ENCODE measurements at regions not wholly inside any gene's neighbourhood (a gene's known extent, or its start where the extent isn't known, plus 50 kb on each side); places are given as distances from the start of the nearest gene placed in this dataset.
"Not testable (repeated sequence)": the region's sequence is repeated elsewhere in the genome, so short reads cannot be mapped to it uniquely, and the experiment has no call there.

GRCh38 chr1:238327033-238327432 is 436.3 kb upstream of the ZP4 start:
- H3K4me3 Mint-ChIP-seq; H3K27me3 Mint-ChIP-seq; DNase-seq; H3K27me3 ChIP-seq (ENCODE audit: control insufficient read depth, insufficient read depth, low read length); H3K4me3 ChIP-seq (ENCODE audit: low read depth, low read length); H3K36me3 ChIP-seq (ENCODE audit: control insufficient read depth, insufficient read depth, low read length); H3K27ac Mint-ChIP-seq; H3K36me3 Mint-ChIP-seq; H3K4me1 ChIP-seq (ENCODE audit: control insufficient read depth, insufficient read depth, low read length, poor library complexity, severe bottlenecking); H3K4me1 Mint-ChIP-seq; H3K9me3 ChIP-seq (ENCODE audit: control insufficient read depth in 2 of 2, low read length in 2 of 2); H3K27ac ChIP-seq (ENCODE audit: insufficient read depth, low read length, poor library complexity, severe bottlenecking); ATAC-seq (ENCODE audit: low read depth in 2 of 2): not testable (repeated sequence)
- peaks cover 0 to 35% (median 16%) of the 10 kb centered on the region in 7 donors for H3K9me3 Mint-ChIP-seq

- not testable (repeated sequence) for H3K4me1 Mint-ChIP-seq; H3K4me3 ChIP-seq (ENCODE audit: low read depth, low read length); H3K27ac Mint-ChIP-seq; H3K27me3 Mint-ChIP-seq; H3K36me3 Mint-ChIP-seq; H3K27me3 ChIP-seq (ENCODE audit: control insufficient read depth, insufficient read depth, low read length); H3K36me3 ChIP-seq (ENCODE audit: control insufficient read depth, insufficient read depth, low read length); DNase-seq; H3K27ac ChIP-seq (ENCODE audit: insufficient read depth, low read length, poor library complexity, severe bottlenecking); ATAC-seq (ENCODE audit: low read depth in 2 of 2); H3K9me3 ChIP-seq (ENCODE audit: control insufficient read depth in 2 of 2, low read length in 2 of 2); H3K4me3 Mint-ChIP-seq; H3K4me1 ChIP-seq (ENCODE audit: control insufficient read depth, insufficient read depth, low read length, poor library complexity, severe bottlenecking)
- H3K9me3 Mint-ChIP-seq, result peaks cover 0 to 38% (median 16%) of the 10 kb centered on the region in 7 donors
Measured at GRCh38 chr1:238326479-238326878, 435.8 kb upstream of the ZP4 start.

- Mint-ChIP-seq H3K27me3 (no peaks in the 10 kb centered on the region), H3K4me1 (no peaks in the 10 kb centered on the region), H3K36me3 (no peaks in the 10 kb centered on the region), H3K27ac (no peak overlapping the region), H3K9me3 (peaks cover 3 to 27% (median 11%) of the 10 kb centered on the region in 7 donors), H3K4me3 (no peak overlapping the region)
- H3K36me3 ChIP-seq (ENCODE audit: control insufficient read depth, insufficient read depth, low read length), result no peaks in the 10 kb centered on the region
- ATAC-seq (ENCODE audit: low read depth in 2 of 2) (no peak), DNase-seq (no peak)
- H3K27me3 ChIP-seq (ENCODE audit: control insufficient read depth, insufficient read depth, low read length), result no peaks in the 10 kb centered on the region
- no peak overlapping the region for H3K4me3 ChIP-seq (ENCODE audit: low read depth, low read length)
- no peaks in the 10 kb centered on the region for H3K4me1 ChIP-seq (ENCODE audit: control insufficient read depth, insufficient read depth, low read length, poor library complexity, severe bottlenecking)
- H3K9me3 ChIP-seq (ENCODE audit: control insufficient read depth in 2 of 2, low read length in 2 of 2), result peaks cover 0 to 6% of the 10 kb centered on the region in 2 experiments
- H3K27ac ChIP-seq (ENCODE audit: insufficient read depth, low read length, poor library complexity, severe bottlenecking), result no peak overlapping the region
Measured at GRCh38 chr1:238324211-238324864, 433.6 kb upstream of the ZP4 start.

GRCh38 chr1:238323490-238323889 is 432.8 kb upstream of the ZP4 start:
- Histone ChIP-seq H3K27ac (ENCODE audit: insufficient read depth, low read length, poor library complexity, severe bottlenecking) (no peak overlapping the region), H3K4me3 (ENCODE audit: low read depth, low read length) (no peak overlapping the region), H3K27me3 (ENCODE audit: control insufficient read depth, insufficient read depth, low read length) (no peaks in the 10 kb centered on the region), H3K4me1 (ENCODE audit: control insufficient read depth, insufficient read depth, low read length, poor library complexity, severe bottlenecking) (no peaks in the 10 kb centered on the region), H3K36me3 (ENCODE audit: control insufficient read depth, insufficient read depth, low read length) (no peaks in the 10 kb centered on the region), H3K9me3 (ENCODE audit: control insufficient read depth in 2 of 2, low read length in 2 of 2) (peaks cover 0 to 6% of the 10 kb centered on the region in 2 experiments)
- Mint-ChIP-seq H3K36me3 (no peaks in the 10 kb centered on the region), H3K4me3 (no peak overlapping the region), H3K27ac (no peak overlapping the region), H3K27me3 (no peaks in the 10 kb centered on the region), H3K4me1 (no peaks in the 10 kb centered on the region), H3K9me3 (peaks cover 3 to 27% (median 12%) of the 10 kb centered on the region in 7 donors)
- DNase-seq, result no peak
- no peak for ATAC-seq (ENCODE audit: low read depth in 2 of 2)

GRCh38 chr1:238319957-238320356 is 429.2 kb upstream of the ZP4 start:
- peaks cover 4 to 21% (median 6%) of the 10 kb centered on the region in 7 donors for H3K9me3 Mint-ChIP-seq
- no peaks in the 10 kb centered on the region for H3K4me1 Mint-ChIP-seq
- Histone ChIP-seq H3K27me3 (ENCODE audit: control insufficient read depth, insufficient read depth, low read length) (no peaks in the 10 kb centered on the region), H3K4me1 (ENCODE audit: control insufficient read depth, insufficient read depth, low read length, poor library complexity, severe bottlenecking) (no peaks in the 10 kb centered on the region), H3K36me3 (ENCODE audit: control insufficient read depth, insufficient read depth, low read length) (no peaks in the 10 kb centered on the region), H3K4me3 (ENCODE audit: low read depth, low read length) (no peak overlapping the region), H3K27ac (ENCODE audit: insufficient read depth, low read length, poor library complexity, severe bottlenecking) (no peak overlapping the region), H3K9me3 (ENCODE audit: control insufficient read depth in 2 of 2, low read length in 2 of 2) (peaks cover 0 to 6% of the 10 kb centered on the region in 2 experiments)
- H3K27ac Mint-ChIP-seq, result no peak overlapping the region
- no peaks in the 10 kb centered on the region for H3K36me3 Mint-ChIP-seq
- H3K27me3 Mint-ChIP-seq, result no peaks in the 10 kb centered on the region
- ATAC-seq (ENCODE audit: low read depth in 2 of 2) (no peak), DNase-seq (no peak)
- no peak overlapping the region for H3K4me3 Mint-ChIP-seq

GRCh38 chr1:238318294-238319110 is 427.8 kb upstream of the ZP4 start:
- H3K9me3 Mint-ChIP-seq, result peaks cover 4 to 18% (median 6%) of the 10 kb centered on the region in 7 donors
- H3K4me1 Mint-ChIP-seq, result no peaks in the 10 kb centered on the region
- H3K4me3 ChIP-seq (ENCODE audit: low read depth, low read length), result no peak overlapping the region
- no peaks in the 10 kb centered on the region for H3K27me3 Mint-ChIP-seq
- H3K36me3 ChIP-seq (ENCODE audit: control insufficient read depth, insufficient read depth, low read length), result no peaks in the 10 kb centered on the region
- H3K4me3 Mint-ChIP-seq, result no peak overlapping the region
- peaks cover 0 to 6% of the 10 kb centered on the region in 2 experiments for H3K9me3 ChIP-seq (ENCODE audit: control insufficient read depth in 2 of 2, low read length in 2 of 2)
- no peaks in the 10 kb centered on the region for H3K4me1 ChIP-seq (ENCODE audit: control insufficient read depth, insufficient read depth, low read length, poor library complexity, severe bottlenecking)
- no peak overlapping the region for H3K27ac Mint-ChIP-seq
- H3K27ac ChIP-seq (ENCODE audit: insufficient read depth, low read length, poor library complexity, severe bottlenecking), result no peak overlapping the region
- no peaks in the 10 kb centered on the region for H3K36me3 Mint-ChIP-seq
- ATAC-seq (ENCODE audit: low read depth in 2 of 2) (no peak), DNase-seq (no peak)
- no peaks in the 10 kb centered on the region for H3K27me3 ChIP-seq (ENCODE audit: control insufficient read depth, insufficient read depth, low read length)

- DNase-seq (no peak), ATAC-seq (ENCODE audit: low read depth in 2 of 2) (no peak)
- Mint-ChIP-seq H3K4me1 (no peaks in the 10 kb centered on the region), H3K27ac (no peak overlapping the region), H3K36me3 (no peaks in the 10 kb centered on the region), H3K27me3 (no peaks in the 10 kb centered on the region), H3K4me3 (no peak overlapping the region), H3K9me3 (peaks cover 0 to 17% (median 5%) of the 10 kb centered on the region in 7 donors)
- H3K9me3 ChIP-seq (ENCODE audit: control insufficient read depth in 2 of 2, low read length in 2 of 2), result peaks cover 0 to 5% of the 10 kb centered on the region in 2 experiments
- H3K36me3 ChIP-seq (ENCODE audit: control insufficient read depth, insufficient read depth, low read length), result no peaks in the 10 kb centered on the region
- no peak overlapping the region for H3K4me3 ChIP-seq (ENCODE audit: low read depth, low read length)
- H3K27me3 ChIP-seq (ENCODE audit: control insufficient read depth, insufficient read depth, low read length), result no peaks in the 10 kb centered on the region
- H3K27ac ChIP-seq (ENCODE audit: insufficient read depth, low read length, poor library complexity, severe bottlenecking), result no peak overlapping the region
- H3K4me1 ChIP-seq (ENCODE audit: control insufficient read depth, insufficient read depth, low read length, poor library complexity, severe bottlenecking), result no peaks in the 10 kb centered on the region
Measured at GRCh38 chr1:238312969-238313368, 422.2 kb upstream of the ZP4 start.

- no peaks in the 10 kb centered on the region for H3K36me3 ChIP-seq (ENCODE audit: control insufficient read depth, insufficient read depth, low read length)
- Mint-ChIP-seq H3K27ac (no peak overlapping the region), H3K9me3 (peaks cover 0 to 18% (median 5%) of the 10 kb centered on the region in 7 donors), H3K4me1 (no peaks in the 10 kb centered on the region), H3K36me3 (no peaks in the 10 kb centered on the region), H3K27me3 (no peaks in the 10 kb centered on the region), H3K4me3 (no peak overlapping the region)
- DNase-seq (no peak), ATAC-seq (ENCODE audit: low read depth in 2 of 2) (no peak)
- no peak overlapping the region for H3K27ac ChIP-seq (ENCODE audit: insufficient read depth, low read length, poor library complexity, severe bottlenecking)
- H3K9me3 ChIP-seq (ENCODE audit: control insufficient read depth in 2 of 2, low read length in 2 of 2), result no peaks in the 10 kb centered on the region
- H3K4me3 ChIP-seq (ENCODE audit: low read depth, low read length), result no peak overlapping the region
- H3K27me3 ChIP-seq (ENCODE audit: control insufficient read depth, insufficient read depth, low read length), result no peaks in the 10 kb centered on the region
- no peaks in the 10 kb centered on the region for H3K4me1 ChIP-seq (ENCODE audit: control insufficient read depth, insufficient read depth, low read length, poor library complexity, severe bottlenecking)
Measured at GRCh38 chr1:238306411-238306810, 415.7 kb upstream of the ZP4 start.

Measured in CD4-positive, CD25-positive, alpha-beta regulatory T cell (primary cell).